IMR-90 (cell line): ENCODE measurements at regions not wholly inside any gene's neighbourhood (a gene's known extent, or its start where the extent isn't known, plus 50 kb on each side); places are given as distances from the start of the nearest gene placed in this dataset.

Experiments used
- ATAC-seq: fragments of 200-7000 bp; cut with Tn5 transposase; 2 replicates; pipeline ENCODE4 v1.9.1; 2020; ENCODE audit warnings: low read depth, mild to moderate bottlenecking, moderate library complexity
- BruUV-seq: library from RNA; stranded (reverse); fragments of 400-500 nt; replicated peaks from 2 replicates; lab custom pipeline; 2021; lab: Mats Ljungman, UMichigan
- CTCF ChIA-PET: fragments of 300-600 bp; formaldehyde crosslinking; extraction: SDS; loops from one replicate; lab custom pipeline; 2021; ENCODE audit warnings: antibody characterized with exemption; lab: Yijun Ruan, JAX
- POLR2A ChIA-PET: fragments of 300-600 bp; sonication (Branson Sonifier 250); formaldehyde crosslinking; loops from one replicate; lab custom pipeline; 2022; ENCODE audit warnings: antibody characterized with exemption; ENCODE audit not compliant: unreplicated experiment; lab: Charles Lee
- DNase-seq: peaks from one replicate; pipeline ENCODE4 v3.0.0; 2013
- H2AFZ ChIP-seq: replicated peaks from 2 replicates; pipeline ENCODE3; 2013; ENCODE audit warnings: low read length, mild to moderate bottlenecking; ENCODE audit not compliant: poor library complexity
- H2AK5ac ChIP-seq: 2 replicates; pipeline ENCODE4 v1.6.1; 2013; ENCODE audit warnings: low read depth, low read length, inconsistent platforms
- H2AK9ac ChIP-seq: replicated peaks from 2 replicates; pipeline ENCODE3; 2013; ENCODE audit warnings: mild to moderate bottlenecking, low read depth, low read length, moderate library complexity; ENCODE audit not compliant: poor library complexity
- H2BK120ac ChIP-seq: 2 replicates; pipeline ENCODE4 v1.6.1; 2013; ENCODE audit warnings: low read depth, low read length, inconsistent platforms
- H2BK15ac ChIP-seq: 3 replicates; pipeline ENCODE4 v1.6.1; 2013; ENCODE audit warnings: low read depth, low read length, inconsistent platforms
- H2BK20ac ChIP-seq: 2 replicates; pipeline ENCODE4 v1.6.1; 2013; ENCODE audit warnings: low read depth, mild to moderate bottlenecking, inconsistent platforms, low read length, moderate library complexity
- H2BK5ac ChIP-seq: 2 replicates; pipeline ENCODE4 v1.6.1; 2013; ENCODE audit warnings: mild to moderate bottlenecking, low read depth, low read length, inconsistent platforms; ENCODE audit not compliant: poor library complexity, severe bottlenecking
- H3K14ac ChIP-seq: replicated peaks from 2 replicates; pipeline ENCODE4 v1.6.1; 2013; ENCODE audit warnings: low read depth, low read length, inconsistent platforms
- H3K18ac ChIP-seq: 2 replicates; pipeline ENCODE4 v1.6.1; 2013; ENCODE audit warnings: low read depth, low read length, control low read depth
- H3K23ac ChIP-seq: 2 replicates; pipeline ENCODE4 v1.6.1; 2013; ENCODE audit warnings: low read depth, low read length, inconsistent platforms
- H3K27ac ChIP-seq: 2 replicates; pipeline ENCODE4 v1.5.1; 2013; ENCODE audit warnings: mild to moderate bottlenecking, control low read depth, low read length; ENCODE audit not compliant: insufficient read depth
- H3K27me3 ChIP-seq: 2 replicates; pipeline ENCODE4 v1.6.1; 2013; ENCODE audit warnings: low read length; ENCODE audit not compliant: control insufficient read depth, insufficient read depth
- H3K36me3 ChIP-seq: 2 replicates; pipeline ENCODE4 v1.6.1; 2013; ENCODE audit warnings: low read length, mixed read lengths; ENCODE audit not compliant: control insufficient read depth, insufficient read depth
- H3K4ac ChIP-seq: 2 replicates; pipeline ENCODE4 v1.6.1; 2013; ENCODE audit warnings: low read depth, low read length, inconsistent platforms
- H3K4me1 ChIP-seq: 2 replicates; pipeline ENCODE4 v1.6.1; 2013; ENCODE audit warnings: low read length, mixed read lengths; ENCODE audit not compliant: control insufficient read depth, insufficient read depth
- H3K4me2 ChIP-seq: 2 replicates; pipeline ENCODE4 v1.6.1; 2013; ENCODE audit warnings: low read depth, mild to moderate bottlenecking, control low read depth, low read length, moderate library complexity
- H3K4me3 ChIP-seq: 2 replicates; pipeline ENCODE4 v1.5.1; 2013; ENCODE audit warnings: low read depth, mild to moderate bottlenecking, control low read depth, low read length, moderate library complexity; ENCODE audit not compliant: insufficient read depth
- H3K56ac ChIP-seq: 2 replicates; pipeline ENCODE4 v1.6.1; 2013; ENCODE audit warnings: low read length, inconsistent platforms; ENCODE audit not compliant: insufficient read depth; ENCODE audit errors: extremely low read depth
- H3K79me1 ChIP-seq, 2 experiments: 2 replicates each; pipeline ENCODE4 v1.6.1; 2013; ENCODE audit warnings: low read length in 2 of 2, inconsistent platforms in 1 of 2, low read depth in 1 of 2
- H3K9ac ChIP-seq: 2 replicates; pipeline ENCODE4 v1.6.1; 2013; ENCODE audit warnings: low read depth, low read length, control low read depth
- H3K9me1 ChIP-seq: 2 replicates; pipeline ENCODE4 v1.6.1; 2013; ENCODE audit warnings: low read length, inconsistent platforms; ENCODE audit not compliant: insufficient read depth
- H3K9me3 ChIP-seq: 2 replicates; pipeline ENCODE4 v1.6.1; 2013; ENCODE audit warnings: low read length; ENCODE audit not compliant: control insufficient read depth, insufficient read depth
- H4K20me1 ChIP-seq: 2 replicates; pipeline ENCODE4 v1.6.1; 2013; ENCODE audit warnings: low read length, inconsistent platforms; ENCODE audit not compliant: insufficient read depth
- H4K5ac ChIP-seq: 2 replicates; pipeline ENCODE4 v1.6.1; 2013; ENCODE audit warnings: mild to moderate bottlenecking, low read depth, low read length, control low read depth
- H4K8ac ChIP-seq, 2 experiments: 2 replicates each; pipeline ENCODE4 v1.6.1; 2013; ENCODE audit warnings: low read depth in 2 of 2, low read length in 2 of 2, control low read depth in 1 of 2, inconsistent platforms in 1 of 2
- H4K91ac ChIP-seq: 2 replicates; pipeline ENCODE4 v1.6.1; 2013; ENCODE audit warnings: low read depth, low read length, inconsistent platforms; ENCODE audit not compliant: insufficient read depth
- MAFK ChIP-seq: IDR thresholded peaks from 2 replicates; pipeline ENCODE4 v1.6.1; 2012; ENCODE audit warnings: low read depth, low read length, improper control_type of control experiment
- WGBS, 2 experiments: methylation state at CpG; one replicate each; pipeline versions ENCODE4 v1.1.5 to v1.1.7; 2013; ENCODE audit warnings: missing lambda C conversion rate in 2 of 2; ENCODE audit not compliant: insufficient read length in 1 of 2; ENCODE audit errors: extremely low coverage in 2 of 2; 5-methylcytosine and 5-hydroxymethylcytosine counted together
- dilution Hi-C: fragments of 300-500 bp; cut with HindIII; formaldehyde crosslinking; loops from one replicate; pipeline ENCODE4 v1.14.3; 2018; ENCODE audit warnings: low sequenced_read_pairs; ENCODE audit not compliant: unreplicated experiment
- in situ Hi-C: fragments of 300-500 bp; cut with MboI; formaldehyde crosslinking; loops from 3 replicates; pipeline ENCODE4 v1.14.3; 2019; ENCODE audit warnings: low sequenced_read_pairs, inconsistent platforms, mixed read lengths
- intact Hi-C: fragments of 100-400 bp; cut with micrococcal nuclease; formaldehyde crosslinking; loops from 2 replicates; pipeline ENCODE4 v1.10.0; 2022
- TF ChIP-seq, protein P1 (sequence below): fragments of 150-350 bp; IDR thresholded peaks from 2 replicates; pipeline ENCODE4 v1.6.1; 2016; ENCODE audit warnings: low read depth, mild to moderate bottlenecking, low read length, moderate library complexity, borderline replicate concordance

DNA sequence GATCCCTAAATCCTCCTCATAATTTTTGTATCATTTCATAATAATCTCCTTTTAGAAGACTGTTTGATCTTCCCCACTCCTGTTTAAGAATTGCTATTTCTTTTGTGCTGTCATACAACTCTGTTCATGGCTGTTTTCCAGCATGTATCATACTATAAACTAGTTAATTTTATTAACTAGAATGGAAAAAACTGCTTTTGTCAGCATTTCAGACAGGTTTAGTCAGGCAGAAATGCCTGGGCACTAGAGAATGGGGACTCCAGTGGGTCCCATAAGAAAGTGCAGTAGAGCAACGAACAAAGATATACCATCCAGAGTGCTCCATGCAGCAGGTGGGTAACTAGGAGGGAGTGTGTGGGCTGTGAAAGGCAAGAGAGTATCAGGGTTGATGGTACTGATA lies 523.9 kb downstream of the PLOD2 start:
- Histone ChIP-seq H3K56ac (no peak overlapping the region), H4K91ac (no peak overlapping the region), H4K8ac (no peak overlapping the region), H2BK5ac (no peak overlapping the region), H3K4me1 (no peaks in the 10 kb centered on the region), H2BK120ac (no peak overlapping the region), H2AK9ac (no peak overlapping the region), H2BK15ac (no peak overlapping the region), H3K4me2 (no peak overlapping the region), H2AK5ac (no peak overlapping the region), H4K5ac (no peak overlapping the region), H3K36me3 (no peaks in the 10 kb centered on the region), H3K23ac (no peak overlapping the region), H3K79me1 (no peaks in the 10 kb centered on the region), H3K4me3 (no peak overlapping the region), H3K9me1 (no peaks in the 10 kb centered on the region), H3K4ac (no peak overlapping the region), H4K20me1 (no peaks in the 10 kb centered on the region), H2BK20ac (no peak overlapping the region), H2AFZ (no peak overlapping the region), H3K18ac (no peak overlapping the region), H3K9ac (no peak overlapping the region), H3K14ac (no peak overlapping the region), H3K27me3 (no peaks in the 10 kb centered on the region), H3K9me3 (peaks cover 4% of the 10 kb centered on the region; the same call in 1 of the 2 replicates), H3K27ac (no peak overlapping the region)
- 43% methylated on average over 1 of the region's 1 CpG; no CpG with 5 or more reads in 1 of the 2 experiments for WGBS, 2 experiments
- no peak for ATAC-seq
- ChIA-PET POLR2A (no interaction called here), CTCF (no interaction called here)
- in situ Hi-C loops, result no loop called here
- intact Hi-C loops, result loop anchor here (2.0 kb wide), 1 partner anchor 984 kb away; no protein-coding TSS in a partner anchor
- DNase-seq, result no peak
- no TSS peak for BruUV-seq
- peak; percentile 65 for TF ChIP-seq MAFK
- TF ChIP-seq, protein P1, sequence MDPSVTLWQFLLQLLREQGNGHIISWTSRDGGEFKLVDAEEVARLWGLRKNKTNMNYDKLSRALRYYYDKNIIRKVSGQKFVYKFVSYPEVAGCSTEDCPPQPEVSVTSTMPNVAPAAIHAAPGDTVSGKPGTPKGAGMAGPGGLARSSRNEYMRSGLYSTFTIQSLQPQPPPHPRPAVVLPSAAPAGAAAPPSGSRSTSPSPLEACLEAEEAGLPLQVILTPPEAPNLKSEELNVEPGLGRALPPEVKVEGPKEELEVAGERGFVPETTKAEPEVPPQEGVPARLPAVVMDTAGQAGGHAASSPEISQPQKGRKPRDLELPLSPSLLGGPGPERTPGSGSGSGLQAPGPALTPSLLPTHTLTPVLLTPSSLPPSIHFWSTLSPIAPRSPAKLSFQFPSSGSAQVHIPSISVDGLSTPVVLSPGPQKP, result no peak
- dilution Hi-C loops, result no loop called here
